Ishikawa (cell line): ENCODE measurements at regions not wholly inside any gene's neighbourhood (a gene's known extent, or its start where the extent isn't known, plus 50 kb on each side); places are given as distances from the start of the nearest gene placed in this dataset.

ENCODE experiments used
- CREB1 ChIP-seq: IDR thresholded peaks from 2 replicates; pipeline ENCODE4 v1.6.1; 2012; ENCODE audit warnings: low read depth
- TCF12 ChIP-seq: IDR thresholded peaks from 2 replicates; pipeline ENCODE4 v1.6.1; 2012; ENCODE audit warnings: low read depth

DNA sequence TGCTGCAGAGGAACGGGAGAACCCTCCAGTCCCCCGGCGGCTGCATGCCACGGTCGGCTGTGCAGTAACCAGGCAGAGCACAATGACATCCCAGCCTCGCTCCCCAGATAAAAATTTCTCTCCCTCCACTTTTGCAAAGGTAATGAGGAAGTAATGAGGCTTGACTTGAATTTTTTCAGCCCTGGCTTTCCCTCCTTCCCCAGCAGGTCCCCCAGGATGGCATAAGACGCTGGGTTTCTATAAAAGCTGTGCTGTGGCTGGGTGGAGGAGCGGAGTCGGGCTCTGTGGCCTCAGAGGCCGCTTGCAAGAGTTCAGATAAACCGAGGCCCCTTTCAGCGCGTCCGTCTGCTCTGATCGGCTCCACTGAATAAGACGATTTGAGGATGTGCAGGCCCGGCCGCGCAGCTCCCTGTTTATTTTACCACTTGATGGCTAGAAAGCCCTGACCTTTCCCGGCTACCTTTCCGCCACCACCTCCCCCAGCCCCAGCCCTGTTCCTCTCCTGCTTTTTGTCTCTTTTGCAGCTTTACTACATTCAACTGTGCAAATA, 351.9 kb upstream of the IRX2 start:
- no peak for TF ChIP-seq CREB1
- no peak for TF ChIP-seq TCF12
